CD8-positive, alpha-beta memory T cell (primary cell): ENCODE measurements at regions not wholly inside any gene's neighbourhood (a gene's known extent, or its start where the extent isn't known, plus 50 kb on each side); places are given as distances from the start of the nearest gene placed in this dataset.

ENCODE experiments used
- CTCF ChIA-PET: fragments of 350-600 bp; sonication (Branson Sonifier 250); formaldehyde crosslinking; loops from one replicate; lab custom pipeline; 2021; ENCODE audit warnings: antibody characterized with exemption; lab: Charles Lee
- POLR2A ChIA-PET: fragments of 350-600 bp; sonication (Branson Sonifier 250); formaldehyde crosslinking; loops from one replicate; lab custom pipeline; 2021; ENCODE audit warnings: antibody characterized with exemption; lab: Charles Lee
- DNase-seq, 5 donors: peaks; one replicate each; pipeline versions ENCODE4 v3.0.0 to v3.0.0-alpha.2; 2020 to 2022; ENCODE audit warnings: mixed read lengths in 1 of 5
- H3K27ac ChIP-seq: one replicate; pipeline ENCODE4 v1.7.0; 2013; ENCODE audit warnings: low read depth, mild to moderate bottlenecking, low read length, moderate library complexity
- H3K27me3 ChIP-seq: 2 replicates; pipeline ENCODE4 v1.7.0; 2013; ENCODE audit warnings: low read length, mild to moderate bottlenecking; ENCODE audit not compliant: insufficient read depth, poor library complexity, severe bottlenecking
- H3K36me3 ChIP-seq: 2 replicates; pipeline ENCODE4 v1.7.0; 2013; ENCODE audit warnings: mild to moderate bottlenecking, low read length, moderate library complexity; ENCODE audit not compliant: insufficient read depth
- H3K4me1 ChIP-seq: 2 replicates; pipeline ENCODE4 v1.7.0; 2013; ENCODE audit warnings: mild to moderate bottlenecking, low read length, moderate library complexity; ENCODE audit not compliant: insufficient read depth
- H3K4me3 ChIP-seq: 2 replicates; pipeline ENCODE4 v1.7.0; 2013; ENCODE audit warnings: mild to moderate bottlenecking, low read length
- H3K9me3 ChIP-seq: 2 replicates; pipeline ENCODE4 v1.7.0; 2013; ENCODE audit warnings: mild to moderate bottlenecking, low read length
- H3K27ac Mint-ChIP-seq, 8 donors: one replicate each; pipeline ENCODE4 v1.8.0; 2020 to 2021; ENCODE audit warnings: mixed read lengths in 8 of 8, mild to moderate bottlenecking in 6 of 8, inconsistent platforms in 3 of 8, moderate library complexity in 3 of 8
- H3K27me3 Mint-ChIP-seq, 2 donors: one replicate each; pipeline ENCODE4 v1.8.0; 2020 to 2021; ENCODE audit warnings: mixed read lengths in 2 of 2, mild to moderate bottlenecking in 1 of 2, moderate library complexity in 1 of 2
- H3K36me3 Mint-ChIP-seq, 3 donors: one replicate each; pipeline ENCODE4 v1.8.0; 2020 to 2021; ENCODE audit warnings: mixed read lengths in 3 of 3, inconsistent platforms in 1 of 3, mild to moderate bottlenecking in 1 of 3
- H3K4me1 Mint-ChIP-seq, 3 donors: one replicate each; pipeline ENCODE4 v1.8.0; 2020 to 2021; ENCODE audit warnings: mixed read lengths in 3 of 3, inconsistent platforms in 1 of 3, mild to moderate bottlenecking in 1 of 3
- H3K4me3 Mint-ChIP-seq, 7 donors: one replicate each; pipeline ENCODE4 v1.8.0; 2020 to 2021; ENCODE audit warnings: mixed read lengths in 7 of 7, mild to moderate bottlenecking in 6 of 7, moderate library complexity in 4 of 7, inconsistent platforms in 2 of 7
- H3K9me3 Mint-ChIP-seq, 5 donors: one replicate each; pipeline ENCODE4 v1.8.0; 2020 to 2022; ENCODE audit warnings: mixed read lengths in 5 of 5, mild to moderate bottlenecking in 3 of 5, moderate library complexity in 2 of 5, inconsistent platforms in 1 of 5

DNA sequence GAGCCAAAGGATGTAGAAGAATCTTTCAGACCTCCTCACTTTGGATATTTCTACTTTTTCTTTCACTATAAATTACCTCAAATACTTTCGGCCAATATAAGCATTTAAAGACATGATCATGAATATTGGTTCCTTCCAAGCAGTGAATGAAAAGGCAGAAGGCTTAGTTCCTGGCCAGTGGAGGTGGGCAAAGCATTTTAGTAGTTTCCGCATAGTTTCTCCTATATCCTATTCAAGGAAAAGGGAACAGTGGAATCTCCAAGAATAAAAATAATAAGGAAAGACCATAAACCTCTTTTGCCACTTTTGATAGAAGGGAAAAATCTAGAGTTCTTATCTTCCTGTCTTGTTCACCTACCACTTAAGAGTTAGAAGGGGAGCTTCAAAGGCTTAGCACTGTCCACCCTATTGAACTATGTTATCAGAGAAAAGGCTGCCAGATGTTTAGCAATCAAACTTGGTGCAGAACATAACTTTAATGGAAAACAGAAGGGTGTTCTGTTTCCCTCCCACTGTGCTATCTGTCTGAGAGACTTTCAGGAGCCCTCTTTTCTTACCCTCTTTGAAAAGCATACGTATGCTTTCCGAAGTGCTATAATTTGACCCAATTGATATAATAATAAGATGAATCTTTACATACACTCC is 155.6 kb upstream of the DPH6 start:
- Histone ChIP-seq H3K9me3 (no peaks in the 10 kb centered on the region), H3K4me3 (no peak overlapping the region), H3K27me3 (no peaks in the 10 kb centered on the region), H3K27ac (no peak overlapping the region), H3K36me3 (no peaks in the 10 kb centered on the region), H3K4me1 (no peaks in the 10 kb centered on the region)
- no peaks in the 10 kb centered on the region for H3K9me3 Mint-ChIP-seq
- DNase-seq, result no peak
- ChIA-PET CTCF (no interaction called here), POLR2A (no interaction called here)
- no peaks in the 10 kb centered on the region for H3K4me1 Mint-ChIP-seq
- no peak overlapping the region for H3K4me3 Mint-ChIP-seq
- peaks cover 0 to 6% of the 10 kb centered on the region in 2 donors for H3K27me3 Mint-ChIP-seq
- no peaks in the 10 kb centered on the region for H3K36me3 Mint-ChIP-seq
- no peak overlapping the region for H3K27ac Mint-ChIP-seq

- Mint-ChIP-seq H3K9me3 (no peaks in the 10 kb centered on the region), H3K27ac (no peak overlapping the region), H3K36me3 (no peaks in the 10 kb centered on the region), H3K27me3 (peaks cover 1 to 6% of the 10 kb centered on the region in 2 donors), H3K4me3 (no peak overlapping the region), H3K4me1 (no peaks in the 10 kb centered on the region)
- Histone ChIP-seq H3K27me3 (no peaks in the 10 kb centered on the region), H3K4me1 (no peaks in the 10 kb centered on the region), H3K27ac (no peak overlapping the region), H3K4me3 (no peak overlapping the region), H3K36me3 (no peaks in the 10 kb centered on the region), H3K9me3 (no peaks in the 10 kb centered on the region)
- DNase-seq, result no peak
- ChIA-PET POLR2A (no interaction called here), CTCF (no interaction called here)
Measured at GRCh38 chr15:35702946-35703495, 157.1 kb upstream of the DPH6 start.

- Histone ChIP-seq H3K27ac (no peak overlapping the region), H3K36me3 (no peaks in the 10 kb centered on the region), H3K27me3 (no peaks in the 10 kb centered on the region), H3K9me3 (no peaks in the 10 kb centered on the region), H3K4me1 (no peaks in the 10 kb centered on the region), H3K4me3 (no peak overlapping the region)
- DNase-seq, result no peak
- no peaks in the 10 kb centered on the region for H3K4me1 Mint-ChIP-seq
- H3K27ac Mint-ChIP-seq, result no peak overlapping the region
- POLR2A ChIA-PET, result no interaction called here
- no peaks in the 10 kb centered on the region for H3K36me3 Mint-ChIP-seq
- peaks cover 0 to 1% of the 10 kb centered on the region in 2 donors for H3K27me3 Mint-ChIP-seq
- CTCF ChIA-PET, result no interaction called here
- no peaks in the 10 kb centered on the region for H3K9me3 Mint-ChIP-seq
- H3K4me3 Mint-ChIP-seq, result no peak overlapping the region
Measured at GRCh38 chr15:35705030-35705883, 159.3 kb upstream of the DPH6 start.

DNA sequence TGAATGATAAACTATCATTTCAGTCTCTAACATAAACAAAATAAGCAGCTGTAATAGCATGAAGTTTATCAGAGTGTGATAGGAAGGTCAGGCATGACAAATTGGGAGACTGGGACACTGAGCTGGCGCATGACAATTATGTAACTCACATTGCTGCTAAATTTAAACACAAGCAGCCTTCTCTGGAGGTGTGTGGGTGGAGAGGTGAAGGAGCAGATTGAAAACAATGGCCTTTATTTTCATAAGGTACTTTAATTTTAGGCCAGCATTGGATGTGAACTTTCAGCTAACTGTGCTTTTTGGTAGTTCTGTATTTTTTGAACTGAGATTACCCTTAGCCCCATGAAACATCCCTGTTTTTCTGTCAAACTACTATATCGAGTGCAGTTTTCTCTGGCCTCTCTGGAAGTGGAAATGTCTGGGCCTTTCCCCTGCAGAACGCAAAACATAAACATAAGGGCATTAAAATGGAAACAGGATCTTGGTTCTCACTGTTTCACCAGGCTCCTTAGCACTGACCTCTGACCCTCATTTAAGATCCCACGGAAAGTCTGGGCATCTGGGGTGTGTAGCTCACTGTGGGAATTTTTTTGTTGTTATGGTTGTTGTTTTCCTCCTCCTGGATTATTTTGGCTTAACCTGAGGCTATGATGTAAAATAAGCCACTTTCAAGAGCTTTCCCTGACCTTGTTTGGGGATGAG is 160.1 kb upstream of the DPH6 start:
- no peaks in the 10 kb centered on the region for H3K27me3 ChIP-seq
- no peak for DNase-seq
- Mint-ChIP-seq H3K9me3 (no peaks in the 10 kb centered on the region), H3K4me3 (no peak overlapping the region), H3K27me3 (peaks cover 0 to 1% of the 10 kb centered on the region in 2 donors), H3K4me1 (no peaks in the 10 kb centered on the region), H3K36me3 (no peaks in the 10 kb centered on the region), H3K27ac (no peak overlapping the region)
- POLR2A ChIA-PET, result no interaction called here
- no peaks in the 10 kb centered on the region for H3K9me3 ChIP-seq
- H3K4me3 ChIP-seq, result no peak overlapping the region
- H3K27ac ChIP-seq, result no peak overlapping the region
- CTCF ChIA-PET, result no interaction called here
- no peaks in the 10 kb centered on the region for H3K4me1 ChIP-seq
- H3K36me3 ChIP-seq, result no peaks in the 10 kb centered on the region

- Mint-ChIP-seq H3K4me1 (no peaks in the 10 kb centered on the region), H3K9me3 (peaks cover 0 to 6% (median 4%) of the 10 kb centered on the region in 5 donors), H3K27ac (no peak overlapping the region), H3K27me3 (peaks cover 0 to 5% of the 10 kb centered on the region in 2 donors), H3K36me3 (no peaks in the 10 kb centered on the region), H3K4me3 (no peak overlapping the region)
- Histone ChIP-seq H3K27ac (no peak overlapping the region), H3K4me3 (no peak overlapping the region), H3K27me3 (no peaks in the 10 kb centered on the region), H3K9me3 (no peaks in the 10 kb centered on the region), H3K36me3 (no peaks in the 10 kb centered on the region), H3K4me1 (no peaks in the 10 kb centered on the region)
- ChIA-PET POLR2A (no interaction called here), CTCF (no interaction called here)
- DNase-seq, result no peak
Measured at GRCh38 chr15:35712956-35713355, 167.0 kb upstream of the DPH6 start.

DNA sequence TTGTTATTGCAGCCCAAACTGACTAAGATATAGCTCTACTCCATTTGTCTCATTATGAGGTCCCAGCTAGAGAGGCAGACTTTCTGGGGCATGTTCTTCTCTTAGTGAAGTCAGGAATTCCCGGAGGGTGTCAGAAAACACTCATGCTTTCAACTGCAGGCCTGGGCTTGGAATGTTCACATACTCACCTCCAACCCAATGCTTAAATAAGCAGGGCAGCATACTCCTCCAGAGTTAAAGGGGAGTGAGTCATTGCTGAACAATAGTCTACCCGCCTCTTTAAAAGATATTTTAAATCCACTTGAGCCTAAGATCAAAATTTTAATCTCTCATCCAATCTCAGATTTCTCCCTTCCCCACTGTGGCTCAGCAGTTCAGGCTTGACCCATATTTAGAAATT is 167.8 kb upstream of the DPH6 start:
- peaks cover 0 to 6% (median 4%) of the 10 kb centered on the region in 5 donors for H3K9me3 Mint-ChIP-seq
- no peaks in the 10 kb centered on the region for H3K36me3 Mint-ChIP-seq
- peaks cover 0 to 7% of the 10 kb centered on the region in 2 donors for H3K27me3 Mint-ChIP-seq
- Histone ChIP-seq H3K4me3 (no peak overlapping the region), H3K4me1 (no peaks in the 10 kb centered on the region), H3K36me3 (no peaks in the 10 kb centered on the region), H3K27me3 (no peaks in the 10 kb centered on the region), H3K27ac (no peak overlapping the region), H3K9me3 (no peaks in the 10 kb centered on the region)
- ChIA-PET CTCF (no interaction called here), POLR2A (no interaction called here)
- H3K27ac Mint-ChIP-seq, result no peak overlapping the region
- H3K4me3 Mint-ChIP-seq, result no peak overlapping the region
- no peak for DNase-seq
- no peaks in the 10 kb centered on the region for H3K4me1 Mint-ChIP-seq

DNA sequence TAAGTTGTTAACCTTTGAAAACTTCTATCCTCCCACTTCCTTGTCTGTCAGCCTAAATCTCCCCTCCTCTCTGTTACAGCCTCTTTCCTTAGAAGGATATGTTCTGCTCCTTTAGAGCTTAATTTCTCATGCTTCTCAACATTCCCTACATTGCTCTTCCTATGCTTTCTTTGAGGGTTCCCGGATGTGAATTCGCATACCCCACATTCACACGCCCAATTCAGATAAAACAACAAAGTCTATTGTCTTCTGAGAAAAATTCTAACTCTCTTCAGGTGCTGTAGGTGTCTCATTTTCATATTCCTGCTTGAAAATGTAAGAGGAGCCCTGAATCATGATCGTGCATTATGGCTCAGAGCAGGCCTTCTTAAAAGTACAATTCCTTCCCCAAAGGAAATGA is 171.8 kb upstream of the DPH6 start:
- no peaks in the 10 kb centered on the region for H3K4me1 ChIP-seq
- Mint-ChIP-seq H3K4me1 (no peaks in the 10 kb centered on the region), H3K9me3 (peaks cover 0 to 6% (median 2%) of the 10 kb centered on the region in 5 donors), H3K27ac (no peak overlapping the region), H3K36me3 (no peaks in the 10 kb centered on the region), H3K27me3 (peaks cover 4 to 7% of the 10 kb centered on the region in 2 donors), H3K4me3 (no peak overlapping the region)
- no peaks in the 10 kb centered on the region for H3K27me3 ChIP-seq
- H3K9me3 ChIP-seq, result no peaks in the 10 kb centered on the region
- no peak for DNase-seq
- H3K27ac ChIP-seq, result no peak overlapping the region
- H3K36me3 ChIP-seq, result no peaks in the 10 kb centered on the region
- CTCF ChIA-PET, result no interaction called here
- POLR2A ChIA-PET, result no interaction called here
- H3K4me3 ChIP-seq, result no peak overlapping the region

DNA sequence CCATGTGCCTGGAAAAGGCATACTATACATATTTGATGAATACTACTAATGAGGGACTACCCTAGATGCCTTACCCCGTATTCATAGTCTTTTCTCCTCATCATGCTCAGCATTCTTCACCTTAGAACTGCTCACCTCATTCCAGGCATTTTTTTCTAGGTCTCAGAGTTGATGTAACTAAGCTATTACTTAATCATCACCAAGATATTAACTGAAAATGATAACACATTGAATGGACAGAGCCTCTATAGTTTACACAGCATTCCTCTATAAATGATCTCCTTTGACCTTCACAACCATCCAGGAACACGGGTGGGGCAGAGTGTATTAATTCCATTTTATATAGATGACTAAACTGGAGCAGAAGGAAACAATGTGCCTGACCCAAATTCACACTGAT is 174.1 kb upstream of the DPH6 start:
- ChIA-PET POLR2A (no interaction called here), CTCF (no interaction called here)
- no peak for DNase-seq
- peaks cover 0 to 6% (median 0%) of the 10 kb centered on the region in 5 donors for H3K9me3 Mint-ChIP-seq
- no peaks in the 10 kb centered on the region for H3K36me3 Mint-ChIP-seq
- H3K27me3 Mint-ChIP-seq, result peaks cover 4 to 7% of the 10 kb centered on the region in 2 donors
- no peaks in the 10 kb centered on the region for H3K36me3 ChIP-seq
- no peak overlapping the region for H3K27ac ChIP-seq
- H3K9me3 ChIP-seq, result no peaks in the 10 kb centered on the region
- no peak overlapping the region for H3K4me3 Mint-ChIP-seq
- no peaks in the 10 kb centered on the region for H3K4me1 Mint-ChIP-seq
- H3K4me3 ChIP-seq, result no peak overlapping the region
- H3K27ac Mint-ChIP-seq, result no peak overlapping the region
- no peaks in the 10 kb centered on the region for H3K4me1 ChIP-seq
- no peaks in the 10 kb centered on the region for H3K27me3 ChIP-seq
